Muscle layer of colon (tissue), 2 donors: ENCODE measurements at regions not wholly inside any gene's neighbourhood (a gene's known extent, or its start where the extent isn't known, plus 50 kb on each side); places are given as distances from the start of the nearest gene placed in this dataset.

Source experiments
- H3K27ac ChIP-seq: one replicate; pipeline ENCODE4 v1.7.0; 2013; ENCODE audit warnings: low read depth, mild to moderate bottlenecking, low read length, moderate library complexity
- H3K27me3 ChIP-seq, 2 donors: one replicate each; pipeline ENCODE4 v1.7.0; 2013; ENCODE audit warnings: low read length in 2 of 2, mild to moderate bottlenecking in 2 of 2; ENCODE audit not compliant: insufficient read depth in 2 of 2, control insufficient read depth in 1 of 2
- H3K36me3 ChIP-seq: one replicate; pipeline ENCODE4 v1.7.0; 2013; ENCODE audit warnings: mild to moderate bottlenecking, low read length; ENCODE audit not compliant: insufficient read depth
- H3K4me1 ChIP-seq: one replicate; pipeline ENCODE4 v1.7.0; 2013; ENCODE audit warnings: mild to moderate bottlenecking, low read length; ENCODE audit not compliant: insufficient read depth
- H3K4me3 ChIP-seq, 2 donors: one replicate each; pipeline ENCODE4 v1.7.0; 2013; ENCODE audit warnings: low read length in 2 of 2, low read depth in 1 of 2, mild to moderate bottlenecking in 1 of 2, moderate library complexity in 1 of 2
- H3K9ac ChIP-seq: one replicate; pipeline ENCODE4 v1.7.0; 2013; ENCODE audit warnings: low read length
- H3K9me3 ChIP-seq: one replicate; pipeline ENCODE4 v1.7.0; 2013; ENCODE audit warnings: mild to moderate bottlenecking, low read length
- donor health status: abdominal sarcoma.
- donor health status: Adenocarcinoma of cecum.

- no peak overlapping the region for H3K9ac ChIP-seq
- no peak overlapping the region for H3K27ac ChIP-seq
- H3K4me1 ChIP-seq, result no peaks in the 10 kb centered on the region
- H3K36me3 ChIP-seq, result no peaks in the 10 kb centered on the region
- no peaks in the 10 kb centered on the region for H3K9me3 ChIP-seq
- no peak overlapping the region for H3K4me3 ChIP-seq
- H3K27me3 ChIP-seq, result no peaks in the 10 kb centered on the region
Observed at GRCh38 chr18:44195394-44196140, 485.1 kb upstream of the SETBP1 start.

- Histone ChIP-seq H3K9me3 (no peaks in the 10 kb centered on the region), H3K27ac (no peak overlapping the region), H3K27me3 (no peaks in the 10 kb centered on the region), H3K36me3 (no peaks in the 10 kb centered on the region), H3K4me3 (no peak overlapping the region), H3K4me1 (no peaks in the 10 kb centered on the region), H3K9ac (no peak overlapping the region)
Observed at GRCh38 chr18:44197832-44198611, 482.7 kb upstream of the SETBP1 start.

DNA sequence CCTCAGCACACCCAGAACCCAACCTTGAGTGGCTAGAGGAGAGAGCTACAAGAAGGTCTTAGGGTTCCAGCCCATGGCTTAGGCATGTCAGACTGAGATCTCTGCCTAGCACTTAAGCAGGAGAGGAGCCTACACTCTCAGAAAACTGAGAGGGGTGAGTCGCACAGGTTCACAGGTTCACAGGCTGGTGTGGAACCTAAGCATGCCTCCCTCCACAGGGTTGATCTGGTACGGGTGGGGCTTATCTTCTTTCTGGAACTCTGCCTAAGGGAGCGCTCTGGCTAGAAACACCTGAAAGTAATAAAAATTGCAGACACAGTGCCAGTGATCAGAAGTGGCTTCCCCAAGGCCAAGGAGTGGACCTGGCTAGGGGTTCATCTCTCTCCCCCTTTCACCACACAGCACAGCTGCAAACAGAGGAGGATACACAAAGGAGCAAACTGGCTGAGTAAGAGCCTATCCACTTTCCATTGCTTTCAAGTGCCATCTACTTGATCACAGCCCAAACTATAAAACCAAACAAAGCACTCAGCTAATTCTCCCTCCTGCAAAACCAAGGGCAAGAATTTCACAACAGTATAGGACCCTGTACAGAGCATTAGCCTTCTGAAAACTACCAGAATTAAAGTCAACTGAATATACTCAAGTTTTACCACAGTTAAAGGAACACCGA, 481.9 kb upstream of the SETBP1 start:
- Histone ChIP-seq H3K4me1 (no peaks in the 10 kb centered on the region), H3K27ac (no peak overlapping the region), H3K9me3 (no peaks in the 10 kb centered on the region), H3K36me3 (no peaks in the 10 kb centered on the region), H3K9ac (no peak overlapping the region), H3K27me3 (no peaks in the 10 kb centered on the region), H3K4me3 (no peak overlapping the region)

- Histone ChIP-seq H3K27ac (no peak overlapping the region), H3K27me3 (no peaks in the 10 kb centered on the region), H3K36me3 (no peaks in the 10 kb centered on the region), H3K9me3 (no peaks in the 10 kb centered on the region), H3K4me3 (no peak overlapping the region), H3K9ac (no peak overlapping the region), H3K4me1 (no peaks in the 10 kb centered on the region)
Observed at GRCh38 chr18:44213293-44213692, 467.4 kb upstream of the SETBP1 start.

DNA sequence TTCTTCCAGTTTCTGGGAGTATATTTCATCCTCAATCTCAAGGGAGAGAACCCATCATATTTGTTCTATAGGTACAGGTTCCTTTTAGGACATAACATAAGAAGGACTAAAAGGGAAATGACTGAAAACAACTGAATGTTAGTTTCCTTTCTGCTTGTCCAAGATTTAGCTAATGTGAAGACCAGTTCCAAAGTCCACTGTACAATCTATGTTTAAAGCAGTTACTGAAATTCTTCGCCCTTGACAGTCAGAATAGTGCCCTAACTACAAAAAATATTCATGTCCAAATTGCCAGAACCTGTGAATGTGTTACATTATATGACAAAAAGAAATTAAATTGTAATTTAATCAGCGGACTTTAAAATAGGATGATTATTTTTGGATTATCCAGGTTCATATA, 466.3 kb upstream of the SETBP1 start:
- Histone ChIP-seq H3K4me3 (no peak overlapping the region), H3K27me3 (no peaks in the 10 kb centered on the region), H3K9ac (no peak overlapping the region), H3K36me3 (no peaks in the 10 kb centered on the region), H3K27ac (no peak overlapping the region), H3K9me3 (no peaks in the 10 kb centered on the region), H3K4me1 (no peaks in the 10 kb centered on the region)

GRCh38 chr18:44216169-44216568, 464.5 kb upstream of the SETBP1 start:
- Histone ChIP-seq H3K4me3 (no peak overlapping the region), H3K9me3 (no peaks in the 10 kb centered on the region), H3K9ac (no peak overlapping the region), H3K4me1 (no peaks in the 10 kb centered on the region), H3K27me3 (no peaks in the 10 kb centered on the region), H3K27ac (no peak overlapping the region), H3K36me3 (no peaks in the 10 kb centered on the region)

DNA sequence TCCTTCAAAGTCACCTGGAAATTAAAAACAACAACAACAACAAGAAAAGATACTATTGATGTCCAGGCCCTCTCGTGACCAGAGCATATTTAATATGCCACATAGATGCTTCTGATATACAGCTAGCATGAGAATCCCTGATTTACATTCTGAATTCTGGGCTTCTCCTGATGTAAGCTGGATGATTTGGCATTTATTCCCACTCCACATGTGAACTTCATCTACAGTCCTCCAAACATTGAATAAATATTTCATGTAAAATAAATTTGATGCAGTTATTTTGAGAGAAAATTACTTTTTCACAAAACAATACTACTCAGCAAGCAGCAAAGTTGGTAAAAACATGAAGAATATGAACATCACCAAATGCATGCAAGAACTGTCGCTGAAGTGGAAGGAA, 453.2 kb upstream of the SETBP1 start:
- H3K4me1 ChIP-seq, result peaks cover 13% of the 10 kb centered on the region
- H3K27me3 ChIP-seq, result no peaks in the 10 kb centered on the region
- H3K9ac ChIP-seq, result no peak overlapping the region
- no peaks in the 10 kb centered on the region for H3K36me3 ChIP-seq
- no peak overlapping the region for H3K27ac ChIP-seq
- no peak overlapping the region for H3K4me3 ChIP-seq
- H3K9me3 ChIP-seq, result no peaks in the 10 kb centered on the region

- peak overlapping the region; percentile 10 for H3K27ac ChIP-seq
Observed at GRCh38 chr18:44229693-44230108, 451.0 kb upstream of the SETBP1 start.

GRCh38 chr18:44231936-44232335, 448.8 kb upstream of the SETBP1 start:
- Histone ChIP-seq H3K4me1 (peaks cover 27% of the 10 kb centered on the region), H3K36me3 (no peaks in the 10 kb centered on the region), H3K9me3 (no peaks in the 10 kb centered on the region), H3K27ac (no peak overlapping the region), H3K4me3 (no peak overlapping the region), H3K9ac (no peak overlapping the region), H3K27me3 (no peaks in the 10 kb centered on the region)

More at GRCh38 chr18:44229693-44230108, 451.0 kb upstream of the SETBP1 start:
- Histone ChIP-seq H3K36me3 (no peaks in the 10 kb centered on the region), H3K9me3 (no peaks in the 10 kb centered on the region), H3K4me1 (peaks cover 27% of the 10 kb centered on the region), H3K27me3 (no peaks in the 10 kb centered on the region), H3K4me3 (no peak overlapping the region), H3K9ac (no peak overlapping the region)

DNA sequence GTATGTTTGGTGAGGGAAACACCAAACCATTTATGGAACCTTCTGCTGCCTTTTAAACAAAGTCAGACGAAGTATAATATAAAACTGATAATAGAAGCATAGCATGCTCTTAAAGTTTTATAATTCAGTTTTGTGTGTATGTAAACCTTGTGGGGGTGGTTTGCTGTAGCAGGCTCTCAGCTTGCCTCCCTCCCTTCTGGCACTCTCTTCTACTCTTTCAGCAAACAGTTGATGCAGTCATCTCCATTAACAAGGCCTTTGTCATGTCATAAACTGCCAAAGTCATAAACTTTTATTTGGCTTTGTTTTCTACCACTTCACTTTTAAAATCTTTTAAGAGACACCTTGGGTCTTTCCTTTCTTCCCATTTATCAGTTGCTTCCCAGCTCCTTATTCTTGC, 448.2 kb upstream of the SETBP1 start:
- H3K27ac ChIP-seq, result no peak overlapping the region
- H3K4me1 ChIP-seq, result peaks cover 27% of the 10 kb centered on the region
- no peaks in the 10 kb centered on the region for H3K9me3 ChIP-seq
- H3K27me3 ChIP-seq, result no peaks in the 10 kb centered on the region
- H3K9ac ChIP-seq, result no peak overlapping the region
- no peak overlapping the region for H3K4me3 ChIP-seq
- no peaks in the 10 kb centered on the region for H3K36me3 ChIP-seq

DNA sequence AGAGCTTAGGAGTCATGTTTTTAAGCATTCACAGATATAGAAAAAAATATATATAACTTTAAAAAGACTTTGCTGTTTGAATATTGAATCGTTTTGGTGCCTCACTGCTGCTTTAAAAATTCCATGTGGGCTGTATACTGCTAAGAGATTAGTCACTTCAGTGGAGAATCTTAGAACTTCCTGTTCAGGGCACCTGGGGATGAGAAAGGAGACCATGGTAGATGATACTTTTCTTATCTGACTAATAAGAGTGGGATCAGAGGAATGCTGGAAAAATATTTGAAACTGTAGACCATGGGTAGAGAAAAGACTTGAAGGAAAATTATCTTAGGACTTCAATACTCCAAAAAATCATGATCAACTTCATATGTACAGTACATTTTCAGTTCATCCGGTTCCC, 442.2 kb upstream of the SETBP1 start:
- Histone ChIP-seq H3K4me1 (peaks cover 4% of the 10 kb centered on the region), H3K36me3 (no peaks in the 10 kb centered on the region), H3K27me3 (no peaks in the 10 kb centered on the region), H3K9me3 (no peaks in the 10 kb centered on the region), H3K4me3 (no peak overlapping the region), H3K27ac (no peak overlapping the region), H3K9ac (no peak overlapping the region)
